Panc1 (cell line): ENCODE measurements at regions not wholly inside any gene's neighbourhood (a gene's known extent, or its start where the extent isn't known, plus 50 kb on each side); places are given as distances from the start of the nearest gene placed in this dataset.

Experiments
- ATAC-seq: fragments of 200-7000 bp; cut with Tn5 transposase; 2 replicates; pipeline ENCODE4 v1.9.1; 2020; ENCODE audit warnings: mild to moderate bottlenecking, moderate library complexity
- BruUV-seq: library from RNA; stranded (reverse); fragments of 400-500 nt; replicated peaks from 2 replicates; lab custom pipeline; 2021; lab: Mats Ljungman, UMichigan
- CTCF ChIA-PET: fragments of 300-600 bp; sonication (Branson Sonifier 250); formaldehyde crosslinking; loops from one replicate; lab custom pipeline; 2022; ENCODE audit warnings: antibody characterized with exemption; lab: Charles Lee
- POLR2A ChIA-PET: fragments of 300-600 bp; sonication (Branson Sonifier 250); formaldehyde crosslinking; loops from one replicate; lab custom pipeline; 2022; ENCODE audit warnings: antibody characterized with exemption; lab: Charles Lee
- DNase-seq: peaks from one replicate; pipeline ENCODE4 v3.0.0-alpha.2; 2010; ENCODE audit warnings: low read depth, low spot score
- H3K27ac ChIP-seq: 2 replicates; pipeline ENCODE4 v1.5.1; 2011; ENCODE audit warnings: mild to moderate bottlenecking, low read length, inconsistent platforms
- H3K27me3 ChIP-seq: fragments of 200-500 bp; sonication (Bioruptor generic); 2 replicates; pipeline ENCODE4 v1.6.0; 2014; ENCODE audit warnings: low read length, inconsistent platforms; ENCODE audit not compliant: control insufficient read depth, insufficient read depth
- H3K36me3 ChIP-seq: fragments of 200-500 bp; sonication (Bioruptor generic); 2 replicates; pipeline ENCODE4 v1.5.1; 2014; ENCODE audit warnings: inconsistent platforms, mild to moderate bottlenecking, low read length, moderate library complexity; ENCODE audit not compliant: control insufficient read depth, insufficient read depth
- H3K4me1 ChIP-seq: 2 replicates; pipeline ENCODE4 v1.5.1; 2011; ENCODE audit warnings: inconsistent platforms, mild to moderate bottlenecking, low read length, moderate library complexity; ENCODE audit not compliant: control insufficient read depth, insufficient read depth
- H3K4me3 ChIP-seq, 2 experiments: 2 replicates each; pipeline ENCODE4 v1.5.1; 2011 to 2012; ENCODE audit warnings: low read depth in 2 of 2, low read length in 2 of 2, mild to moderate bottlenecking in 2 of 2, inconsistent platforms in 1 of 2, moderate library complexity in 1 of 2
- H3K9me3 ChIP-seq: fragments of 200-500 bp; sonication (Bioruptor generic); 2 replicates; pipeline ENCODE4 v1.5.1; 2014; ENCODE audit warnings: low read depth, mild to moderate bottlenecking, inconsistent platforms, low read length, moderate library complexity; ENCODE audit not compliant: control insufficient read depth, insufficient read depth
- POLR2AphosphoS5 ChIP-seq: IDR thresholded peaks from 2 replicates; pipeline ENCODE4 v1.6.1; 2012; ENCODE audit warnings: mild to moderate bottlenecking, low read depth, low read length, moderate library complexity
- SIN3A ChIP-seq: IDR thresholded peaks from 2 replicates; pipeline ENCODE4 v1.6.1; 2012; ENCODE audit warnings: low read depth, mild to moderate bottlenecking, low read length, moderate library complexity, borderline replicate concordance; ENCODE audit not compliant: insufficient read depth
- TCF7L2 ChIP-seq: IDR thresholded peaks from 2 replicates; pipeline ENCODE4 v1.6.1; 2011; ENCODE audit warnings: mild to moderate bottlenecking, low read depth, low read length, inconsistent platforms
- in situ Hi-C: cut with HindIII; loops from 2 replicates; pipeline ENCODE4 v1.10.0; 2016; ENCODE audit warnings: low sequenced_read_pairs, low pct_unique_long_range_greater_than_20kb
- intact Hi-C: fragments of 100-400 bp; cut with micrococcal nuclease; formaldehyde crosslinking; loops from one replicate; pipeline ENCODE4 v1.10.0; 2022; ENCODE audit not compliant: unreplicated experiment
- TF ChIP-seq, protein P1 (sequence below), 2 experiments: IDR thresholded peaks; 2 replicates each; pipeline ENCODE4 v1.6.1; 2011 to 2012; ENCODE audit warnings: low read depth in 2 of 2, control low read depth in 1 of 2, low read length in 1 of 2, mild to moderate bottlenecking in 1 of 2, moderate library complexity in 1 of 2; ENCODE audit not compliant: insufficient read depth in 1 of 2
- TF ChIP-seq, protein P2 (sequence below): fragments of 450-650 bp; IDR thresholded peaks from 2 replicates; pipeline ENCODE4 v1.5.1; 2017; ENCODE audit warnings: mild to moderate bottlenecking

- ChIA-PET CTCF (no interaction called here), POLR2A (no interaction called here)
- DNase-seq: no peak
- TF ChIP-seq POLR2AphosphoS5 (no peak), TCF7L2 (no peak)
- H3K4me3 ChIP-seq: no peak overlapping the region
- no TSS peak for BruUV-seq
- H3K27me3 ChIP-seq: no peaks in the 10 kb centered on the region
- intact Hi-C loops (no loop called here), in situ Hi-C loops (no loop called here)
- no peaks in the 10 kb centered on the region for H3K4me1 ChIP-seq
- no peak overlapping the region for H3K27ac ChIP-seq
- no peaks in the 10 kb centered on the region for H3K36me3 ChIP-seq
- H3K9me3 ChIP-seq: no peaks in the 10 kb centered on the region
- no peak for ATAC-seq
These were observed 342.6 kb downstream of the DMAC1 start for GRCh38 chr9:7456793-7457530.

GRCh38 chr9:7456377-7456776 lies 343.2 kb downstream of the DMAC1 start:
- Histone ChIP-seq H3K36me3 (no peaks in the 10 kb centered on the region), H3K4me3 (no peak overlapping the region), H3K27ac (no peak overlapping the region), H3K4me1 (no peaks in the 10 kb centered on the region), H3K9me3 (no peaks in the 10 kb centered on the region), H3K27me3 (no peaks in the 10 kb centered on the region)
- ATAC-seq (no peak), DNase-seq (no peak)
- intact Hi-C loops: no loop called here
- POLR2A ChIA-PET: no interaction called here
- no peak for TF ChIP-seq TCF7L2
- TF ChIP-seq POLR2AphosphoS5: no peak
- no peak for TF ChIP-seq SIN3A
- TF ChIP-seq, protein P1, sequence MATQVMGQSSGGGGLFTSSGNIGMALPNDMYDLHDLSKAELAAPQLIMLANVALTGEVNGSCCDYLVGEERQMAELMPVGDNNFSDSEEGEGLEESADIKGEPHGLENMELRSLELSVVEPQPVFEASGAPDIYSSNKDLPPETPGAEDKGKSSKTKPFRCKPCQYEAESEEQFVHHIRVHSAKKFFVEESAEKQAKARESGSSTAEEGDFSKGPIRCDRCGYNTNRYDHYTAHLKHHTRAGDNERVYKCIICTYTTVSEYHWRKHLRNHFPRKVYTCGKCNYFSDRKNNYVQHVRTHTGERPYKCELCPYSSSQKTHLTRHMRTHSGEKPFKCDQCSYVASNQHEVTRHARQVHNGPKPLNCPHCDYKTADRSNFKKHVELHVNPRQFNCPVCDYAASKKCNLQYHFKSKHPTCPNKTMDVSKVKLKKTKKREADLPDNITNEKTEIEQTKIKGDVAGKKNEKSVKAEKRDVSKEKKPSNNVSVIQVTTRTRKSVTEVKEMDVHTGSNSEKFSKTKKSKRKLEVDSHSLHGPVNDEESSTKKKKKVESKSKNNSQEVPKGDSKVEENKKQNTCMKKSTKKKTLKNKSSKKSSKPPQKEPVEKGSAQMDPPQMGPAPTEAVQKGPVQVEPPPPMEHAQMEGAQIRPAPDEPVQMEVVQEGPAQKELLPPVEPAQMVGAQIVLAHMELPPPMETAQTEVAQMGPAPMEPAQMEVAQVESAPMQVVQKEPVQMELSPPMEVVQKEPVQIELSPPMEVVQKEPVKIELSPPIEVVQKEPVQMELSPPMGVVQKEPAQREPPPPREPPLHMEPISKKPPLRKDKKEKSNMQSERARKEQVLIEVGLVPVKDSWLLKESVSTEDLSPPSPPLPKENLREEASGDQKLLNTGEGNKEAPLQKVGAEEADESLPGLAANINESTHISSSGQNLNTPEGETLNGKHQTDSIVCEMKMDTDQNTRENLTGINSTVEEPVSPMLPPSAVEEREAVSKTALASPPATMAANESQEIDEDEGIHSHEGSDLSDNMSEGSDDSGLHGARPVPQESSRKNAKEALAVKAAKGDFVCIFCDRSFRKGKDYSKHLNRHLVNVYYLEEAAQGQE (IDR thresholded peaks at IDR 0.05; ENCODE audit: insufficient read depth in 1 of 2, low read depth in 2 of 2, low read length in 1 of 2): no peak
- TF ChIP-seq, protein P2, sequence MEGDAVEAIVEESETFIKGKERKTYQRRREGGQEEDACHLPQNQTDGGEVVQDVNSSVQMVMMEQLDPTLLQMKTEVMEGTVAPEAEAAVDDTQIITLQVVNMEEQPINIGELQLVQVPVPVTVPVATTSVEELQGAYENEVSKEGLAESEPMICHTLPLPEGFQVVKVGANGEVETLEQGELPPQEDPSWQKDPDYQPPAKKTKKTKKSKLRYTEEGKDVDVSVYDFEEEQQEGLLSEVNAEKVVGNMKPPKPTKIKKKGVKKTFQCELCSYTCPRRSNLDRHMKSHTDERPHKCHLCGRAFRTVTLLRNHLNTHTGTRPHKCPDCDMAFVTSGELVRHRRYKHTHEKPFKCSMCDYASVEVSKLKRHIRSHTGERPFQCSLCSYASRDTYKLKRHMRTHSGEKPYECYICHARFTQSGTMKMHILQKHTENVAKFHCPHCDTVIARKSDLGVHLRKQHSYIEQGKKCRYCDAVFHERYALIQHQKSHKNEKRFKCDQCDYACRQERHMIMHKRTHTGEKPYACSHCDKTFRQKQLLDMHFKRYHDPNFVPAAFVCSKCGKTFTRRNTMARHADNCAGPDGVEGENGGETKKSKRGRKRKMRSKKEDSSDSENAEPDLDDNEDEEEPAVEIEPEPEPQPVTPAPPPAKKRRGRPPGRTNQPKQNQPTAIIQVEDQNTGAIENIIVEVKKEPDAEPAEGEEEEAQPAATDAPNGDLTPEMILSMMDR: no peak
- BruUV-seq: no TSS peak
- CTCF ChIA-PET: no interaction called here
- in situ Hi-C loops: no loop called here

DNA sequence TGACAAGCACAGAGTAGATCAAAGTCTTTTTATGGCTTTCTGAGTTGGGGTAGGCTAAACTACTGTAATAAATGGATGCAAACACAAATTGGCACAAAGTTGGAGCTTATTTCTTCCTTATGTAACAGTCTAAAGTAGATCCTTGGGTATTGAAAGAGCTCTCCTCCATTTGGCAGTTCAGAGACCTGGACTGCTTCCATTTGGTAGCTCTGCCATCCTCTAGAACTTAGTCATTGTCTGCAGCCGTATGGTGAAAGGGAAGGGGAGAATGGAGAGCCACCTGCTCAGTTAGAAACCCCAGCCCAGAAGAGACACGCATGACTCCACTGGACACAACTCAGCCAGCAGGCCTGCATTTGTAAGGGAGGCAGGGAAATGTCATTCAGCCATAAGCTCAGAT lies 345.0 kb downstream of the DMAC1 start:
- Histone ChIP-seq H3K9me3 (no peaks in the 10 kb centered on the region), H3K27me3 (no peaks in the 10 kb centered on the region), H3K4me1 (no peaks in the 10 kb centered on the region), H3K36me3 (no peaks in the 10 kb centered on the region), H3K4me3 (no peak overlapping the region), H3K27ac (no peak overlapping the region)
- DNase-seq (no peak), ATAC-seq (no peak)
- TF ChIP-seq, protein P2: no peak
- TF ChIP-seq POLR2AphosphoS5 (no peak), TCF7L2 (no peak), SIN3A (no peak)
- TF ChIP-seq, protein P1 (IDR thresholded peaks at IDR 0.05; ENCODE audit: insufficient read depth in 1 of 2, low read depth in 2 of 2, low read length in 1 of 2): no peak
- ChIA-PET POLR2A (no interaction called here), CTCF (no interaction called here)
- intact Hi-C loops (no loop called here), in situ Hi-C loops (no loop called here)
- BruUV-seq: no TSS peak
